ENCODE measurements at regions not wholly inside any gene's neighbourhood (a gene's known extent, or its start where the extent isn't known, plus 50 kb on each side); places are given as distances from the start of the nearest gene placed in this dataset.

DNA sequence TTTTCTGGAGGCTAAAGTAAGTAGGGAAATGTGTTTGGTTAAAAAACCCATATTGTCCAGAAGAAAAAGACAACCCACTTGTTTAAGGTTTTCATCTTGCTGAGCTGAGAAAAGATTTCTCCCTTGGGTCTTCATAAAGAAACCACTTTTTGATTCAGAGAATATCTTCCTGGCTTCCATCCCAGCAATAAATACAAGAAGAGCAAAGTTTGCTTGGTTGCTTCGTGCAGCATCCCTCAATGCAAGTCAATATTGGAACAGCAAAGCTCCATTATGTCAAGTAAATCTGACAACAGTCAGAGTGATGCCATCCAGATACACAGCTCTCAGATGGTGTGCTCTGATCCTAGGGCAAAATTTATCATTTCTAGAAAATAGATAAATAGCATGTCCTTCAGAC lies 118.9 kb upstream of the PIRT start:
- H3K4me3 ChIP-seq (replicated peaks; ENCODE audit: insufficient read depth, low read length): no peak overlapping the region
- H3K27ac ChIP-seq (replicated peaks): no peak overlapping the region
- no peak for DNase-seq (ENCODE audit: low read depth in 1 of 2, low spot score in 1 of 2)
- TF ChIP-seq GABPA (IDR thresholded peaks at IDR 0.05; ENCODE audit: low read depth) (no peak), SPI1 (IDR thresholded peaks at IDR 0.05; ENCODE audit: borderline replicate concordance, low read depth) (no peak), REST (IDR thresholded peaks at IDR 0.05; ENCODE audit: insufficient replicate concordance, low read depth) (no peak)
- no peaks in the 10 kb centered on the region for H3K27me3 ChIP-seq (ENCODE audit: insufficient read depth, poor library complexity, severe bottlenecking)

- Histone ChIP-seq H3K27ac (replicated peaks) (no peak overlapping the region), H3K4me3 (replicated peaks; ENCODE audit: insufficient read depth, low read length) (no peak overlapping the region), H3K27me3 (ENCODE audit: insufficient read depth, poor library complexity, severe bottlenecking) (no peaks in the 10 kb centered on the region)
- DNase-seq (ENCODE audit: low read depth in 1 of 2, low spot score in 1 of 2): no peak
- TF ChIP-seq GABPA (IDR thresholded peaks at IDR 0.05; ENCODE audit: low read depth) (no peak), POLR2AphosphoS5 (IDR thresholded peaks at IDR 0.05; ENCODE audit: low read depth) (no peak), SPI1 (IDR thresholded peaks at IDR 0.05; ENCODE audit: borderline replicate concordance, low read depth) (no peak), CTCF (IDR thresholded peaks at IDR 0.05; ENCODE audit: insufficient read depth, low read length) (no peak)
These were observed 106.9 kb upstream of the PIRT start for GRCh38 chr17:10944819-10945218.

DNA sequence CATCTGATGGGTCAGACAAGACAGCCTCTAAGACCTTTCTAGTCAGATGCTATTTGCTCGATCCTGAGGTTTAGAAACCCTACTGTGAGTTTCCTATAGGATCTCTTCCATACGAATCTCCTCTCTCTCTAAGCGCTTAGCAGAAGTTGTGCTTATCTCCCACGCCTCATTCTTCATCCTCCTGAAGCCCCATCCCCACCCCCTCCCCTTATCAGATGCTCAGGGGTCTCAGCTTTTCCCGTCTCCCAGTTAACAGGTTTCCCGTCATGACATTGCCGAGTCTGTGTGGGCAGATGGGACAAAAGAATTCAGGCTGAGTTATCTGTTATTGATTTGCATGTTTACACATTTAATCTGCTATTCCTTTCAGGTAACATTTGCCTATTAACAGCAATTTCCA lies 99.0 kb upstream of the PIRT start:
- TF ChIP-seq REST (IDR thresholded peaks at IDR 0.05; ENCODE audit: insufficient replicate concordance, low read depth): no peak
- TF ChIP-seq GABPA (IDR thresholded peaks at IDR 0.05; ENCODE audit: low read depth): no peak
- no peak for TF ChIP-seq CTCF (IDR thresholded peaks at IDR 0.05; ENCODE audit: insufficient read depth, low read length)
- no peak for TF ChIP-seq SPI1 (IDR thresholded peaks at IDR 0.05; ENCODE audit: borderline replicate concordance, low read depth)
- TF ChIP-seq POLR2AphosphoS5 (IDR thresholded peaks at IDR 0.05; ENCODE audit: low read depth): no peak

GRCh38 chr17:10932938-10933337 lies 95.1 kb upstream of the PIRT start:
- H3K27me3 ChIP-seq (ENCODE audit: insufficient read depth, poor library complexity, severe bottlenecking): no peaks in the 10 kb centered on the region
- no peak overlapping the region for H3K4me3 ChIP-seq (replicated peaks; ENCODE audit: insufficient read depth, low read length)
- DNase-seq (ENCODE audit: low read depth in 1 of 2, low spot score in 1 of 2): no peak
- TF ChIP-seq CTCF (IDR thresholded peaks at IDR 0.05; ENCODE audit: insufficient read depth, low read length) (no peak), POLR2AphosphoS5 (IDR thresholded peaks at IDR 0.05; ENCODE audit: low read depth) (no peak), GABPA (IDR thresholded peaks at IDR 0.05; ENCODE audit: low read depth) (no peak), SPI1 (IDR thresholded peaks at IDR 0.05; ENCODE audit: borderline replicate concordance, low read depth) (no peak), REST (IDR thresholded peaks at IDR 0.05; ENCODE audit: insufficient replicate concordance, low read depth) (no peak)
- H3K27ac ChIP-seq (replicated peaks): no peak overlapping the region

More for the DNA sequence above, 99.0 kb upstream of the PIRT start:
- Histone ChIP-seq H3K27me3 (ENCODE audit: insufficient read depth, poor library complexity, severe bottlenecking) (no peaks in the 10 kb centered on the region), H3K4me3 (replicated peaks; ENCODE audit: insufficient read depth, low read length) (no peak overlapping the region), H3K27ac (replicated peaks) (no peak overlapping the region)
- no peak for DNase-seq (ENCODE audit: low read depth in 1 of 2, low spot score in 1 of 2)

All from HL-60 (cell line).